ENCODE measurements at regions not wholly inside any gene's neighbourhood (a gene's known extent, or its start where the extent isn't known, plus 50 kb on each side); places are given as distances from the start of the nearest gene placed in this dataset.
"Not testable (repeated sequence)": the region's sequence is repeated elsewhere in the genome, so short reads cannot be mapped to it uniquely, and the experiment has no call there.

GRCh38 chr17:52982331-52982730, 823.8 kb upstream of the CA10 start (continued):
- TF ChIP-seq MAFK (IDR thresholded peaks at IDR 0.05; ENCODE audit: partially characterized antibody): no peak
- no peak for TF ChIP-seq HOXA7 (CRISPR knock-in tag; IDR thresholded peaks at IDR 0.05)

- no peak for ATAC-seq
- CTCF ChIA-PET: no interaction called here
- WGBS (ENCODE audit: missing lambda C conversion rate): 2% methylated on average over 1 of the region's 1 CpG
- no peak for DNase-seq (ENCODE audit: low read depth in 1 of 2, low spot score in 1 of 2)
- TF ChIP-seq PHF8 (IDR thresholded peaks at IDR 0.05; ENCODE audit: borderline replicate concordance, low read depth) (no peak), REST (IDR thresholded peaks at IDR 0.05) (no peak), HEYL (CRISPR knock-in tag; IDR thresholded peaks at IDR 0.05) (no peak), BCL3 (IDR thresholded peaks at IDR 0.05) (no peak), KDM1A (IDR thresholded peaks at IDR 0.05; ENCODE audit: low read depth) (no peak), NPAS2 (CRISPR knock-in tag; IDR thresholded peaks at IDR 0.05; ENCODE audit: borderline replicate concordance) (no peak), HMGXB4 (CRISPR knock-in tag; IDR thresholded peaks at IDR 0.05; ENCODE audit: borderline replicate concordance) (no peak), NR3C1 (IDR thresholded peaks at IDR 0.05) (no peak), GATA3 (IDR thresholded peaks at IDR 0.05; ENCODE audit: borderline replicate concordance) (no peak), JUNB (IDR thresholded peaks at IDR 0.05) (no peak), NFE2L2 (conservative IDR thresholded peaks at IDR 0.05; ENCODE audit: low read length) (no peak), TP53 (CRISPR knock-in tag; IDR thresholded peaks at IDR 0.05) (no peak), ZNF302 (CRISPR knock-in tag; IDR thresholded peaks at IDR 0.05) (no peak), MAX (IDR thresholded peaks at IDR 0.05) (no peak), HOXA7 (CRISPR knock-in tag; IDR thresholded peaks at IDR 0.05) (no peak), ATOH8 (CRISPR knock-in tag; IDR thresholded peaks at IDR 0.05; ENCODE audit: low read depth) (no peak)
- no peak for FAIRE-seq
- Histone ChIP-seq H3K27ac (no peak overlapping the region), H3K9me3 (peaks cover 4% of the 10 kb centered on the region; the same call in 1 of the 3 replicates), H3K4me3 (no peak overlapping the region), H3K4me1 (no peaks in the 10 kb centered on the region), H3K4me2 (no peak overlapping the region)
- POLR2A ChIA-PET: no interaction called here
Measured at GRCh38 chr17:52979921-52980320, 821.4 kb upstream of the CA10 start.

- H3K9me3 ChIP-seq: no peaks in the 10 kb centered on the region; the same call in 2 of the 3 replicates
- WGBS (ENCODE audit: missing lambda C conversion rate): 17% methylated on average over 3 of the region's 3 CpGs
- POLR2A ChIA-PET: no interaction called here
- FAIRE-seq (no peak), DNase-seq (ENCODE audit: low read depth in 1 of 2, low spot score in 1 of 2) (no peak), ATAC-seq (no peak)
- H3K4me2 ChIP-seq: no peak overlapping the region
- CTCF ChIA-PET: no interaction called here
- H3K4me1 ChIP-seq: no peaks in the 10 kb centered on the region
- H3K4me3 ChIP-seq: no peak overlapping the region
- H3K27ac ChIP-seq: no peak overlapping the region
- TF ChIP-seq TP53 (CRISPR knock-in tag; IDR thresholded peaks at IDR 0.05) (no peak), ZC3H11A (IDR thresholded peaks at IDR 0.05) (no peak), NPAS2 (CRISPR knock-in tag; IDR thresholded peaks at IDR 0.05; ENCODE audit: borderline replicate concordance) (no peak), MYC (IDR thresholded peaks at IDR 0.05; ENCODE audit: borderline replicate concordance, low read length) (no peak), CHD4 (IDR thresholded peaks at IDR 0.05; ENCODE audit: borderline replicate concordance) (no peak), MAX (IDR thresholded peaks at IDR 0.05) (no peak), PBX3 (IDR thresholded peaks at IDR 0.05) (no peak), EHF (CRISPR knock-in tag; IDR thresholded peaks at IDR 0.05) (no peak), TFCP2L1 (CRISPR knock-in tag; IDR thresholded peaks at IDR 0.05) (no peak), SMC3 (IDR thresholded peaks at IDR 0.05) (no peak)
Measured at GRCh38 chr17:52965856-52966255, 807.3 kb upstream of the CA10 start.

GRCh38 chr17:52961751-52962150, 803.2 kb upstream of the CA10 start:
- WGBS (ENCODE audit: missing lambda C conversion rate): 20% methylated on average over 11 of the region's 11 CpGs
- CTCF ChIA-PET; H3K4me3 ChIP-seq; ATAC-seq; H3K4me2 ChIP-seq; H3K27ac ChIP-seq; POLR2A ChIA-PET; FAIRE-seq; DNase-seq (ENCODE audit: low read depth in 1 of 2, low spot score in 1 of 2); H3K4me1 ChIP-seq; H3K9me3 ChIP-seq: not testable (repeated sequence)

Data from A549 (cell line).